Panc1 (cell line): ENCODE measurements at regions not wholly inside any gene's neighbourhood (a gene's known extent, or its start where the extent isn't known, plus 50 kb on each side); places are given as distances from the start of the nearest gene placed in this dataset.
"Not testable (repeated sequence)": the region's sequence is repeated elsewhere in the genome, so short reads cannot be mapped to it uniquely, and the experiment has no call there.

Experiments used
- ATAC-seq: fragments of 200-7000 bp; cut with Tn5 transposase; 2 replicates; pipeline ENCODE4 v1.9.1; 2020; ENCODE audit warnings: mild to moderate bottlenecking, moderate library complexity
- BruUV-seq: library from RNA; stranded (reverse); fragments of 400-500 nt; replicated peaks from 2 replicates; lab custom pipeline; 2021; lab: Mats Ljungman, UMichigan
- CTCF ChIA-PET: fragments of 300-600 bp; sonication (Branson Sonifier 250); formaldehyde crosslinking; loops from one replicate; lab custom pipeline; 2022; ENCODE audit warnings: antibody characterized with exemption; lab: Charles Lee
- POLR2A ChIA-PET: fragments of 300-600 bp; sonication (Branson Sonifier 250); formaldehyde crosslinking; loops from one replicate; lab custom pipeline; 2022; ENCODE audit warnings: antibody characterized with exemption; lab: Charles Lee
- DNase-seq: peaks from one replicate; pipeline ENCODE4 v3.0.0-alpha.2; 2010; ENCODE audit warnings: low read depth, low spot score
- H3K27ac ChIP-seq: 2 replicates; pipeline ENCODE4 v1.5.1; 2011; ENCODE audit warnings: mild to moderate bottlenecking, low read length, inconsistent platforms
- H3K27me3 ChIP-seq: fragments of 200-500 bp; sonication (Bioruptor generic); 2 replicates; pipeline ENCODE4 v1.6.0; 2014; ENCODE audit warnings: low read length, inconsistent platforms; ENCODE audit not compliant: control insufficient read depth, insufficient read depth
- H3K36me3 ChIP-seq: fragments of 200-500 bp; sonication (Bioruptor generic); 2 replicates; pipeline ENCODE4 v1.5.1; 2014; ENCODE audit warnings: inconsistent platforms, mild to moderate bottlenecking, low read length, moderate library complexity; ENCODE audit not compliant: control insufficient read depth, insufficient read depth
- H3K4me1 ChIP-seq: 2 replicates; pipeline ENCODE4 v1.5.1; 2011; ENCODE audit warnings: inconsistent platforms, mild to moderate bottlenecking, low read length, moderate library complexity; ENCODE audit not compliant: control insufficient read depth, insufficient read depth
- H3K4me3 ChIP-seq, 2 experiments: 2 replicates each; pipeline ENCODE4 v1.5.1; 2011 to 2012; ENCODE audit warnings: low read depth in 2 of 2, low read length in 2 of 2, mild to moderate bottlenecking in 2 of 2, inconsistent platforms in 1 of 2, moderate library complexity in 1 of 2
- H3K9me3 ChIP-seq: fragments of 200-500 bp; sonication (Bioruptor generic); 2 replicates; pipeline ENCODE4 v1.5.1; 2014; ENCODE audit warnings: low read depth, mild to moderate bottlenecking, inconsistent platforms, low read length, moderate library complexity; ENCODE audit not compliant: control insufficient read depth, insufficient read depth
- POLR2AphosphoS5 ChIP-seq: IDR thresholded peaks from 2 replicates; pipeline ENCODE4 v1.6.1; 2012; ENCODE audit warnings: mild to moderate bottlenecking, low read depth, low read length, moderate library complexity
- SIN3A ChIP-seq: IDR thresholded peaks from 2 replicates; pipeline ENCODE4 v1.6.1; 2012; ENCODE audit warnings: low read depth, mild to moderate bottlenecking, low read length, moderate library complexity, borderline replicate concordance; ENCODE audit not compliant: insufficient read depth
- TCF7L2 ChIP-seq: IDR thresholded peaks from 2 replicates; pipeline ENCODE4 v1.6.1; 2011; ENCODE audit warnings: mild to moderate bottlenecking, low read depth, low read length, inconsistent platforms
- in situ Hi-C: cut with HindIII; loops from 2 replicates; pipeline ENCODE4 v1.10.0; 2016; ENCODE audit warnings: low sequenced_read_pairs, low pct_unique_long_range_greater_than_20kb
- intact Hi-C: fragments of 100-400 bp; cut with micrococcal nuclease; formaldehyde crosslinking; loops from one replicate; pipeline ENCODE4 v1.10.0; 2022; ENCODE audit not compliant: unreplicated experiment
- TF ChIP-seq, protein P1 (sequence below): fragments of 450-650 bp; IDR thresholded peaks from 2 replicates; pipeline ENCODE4 v1.5.1; 2017; ENCODE audit warnings: mild to moderate bottlenecking
- TF ChIP-seq, protein P2 (sequence below), 2 experiments: IDR thresholded peaks; 2 replicates each; pipeline ENCODE4 v1.6.1; 2011 to 2012; ENCODE audit warnings: low read depth in 2 of 2, control low read depth in 1 of 2, low read length in 1 of 2, mild to moderate bottlenecking in 1 of 2, moderate library complexity in 1 of 2; ENCODE audit not compliant: insufficient read depth in 1 of 2

DNA sequence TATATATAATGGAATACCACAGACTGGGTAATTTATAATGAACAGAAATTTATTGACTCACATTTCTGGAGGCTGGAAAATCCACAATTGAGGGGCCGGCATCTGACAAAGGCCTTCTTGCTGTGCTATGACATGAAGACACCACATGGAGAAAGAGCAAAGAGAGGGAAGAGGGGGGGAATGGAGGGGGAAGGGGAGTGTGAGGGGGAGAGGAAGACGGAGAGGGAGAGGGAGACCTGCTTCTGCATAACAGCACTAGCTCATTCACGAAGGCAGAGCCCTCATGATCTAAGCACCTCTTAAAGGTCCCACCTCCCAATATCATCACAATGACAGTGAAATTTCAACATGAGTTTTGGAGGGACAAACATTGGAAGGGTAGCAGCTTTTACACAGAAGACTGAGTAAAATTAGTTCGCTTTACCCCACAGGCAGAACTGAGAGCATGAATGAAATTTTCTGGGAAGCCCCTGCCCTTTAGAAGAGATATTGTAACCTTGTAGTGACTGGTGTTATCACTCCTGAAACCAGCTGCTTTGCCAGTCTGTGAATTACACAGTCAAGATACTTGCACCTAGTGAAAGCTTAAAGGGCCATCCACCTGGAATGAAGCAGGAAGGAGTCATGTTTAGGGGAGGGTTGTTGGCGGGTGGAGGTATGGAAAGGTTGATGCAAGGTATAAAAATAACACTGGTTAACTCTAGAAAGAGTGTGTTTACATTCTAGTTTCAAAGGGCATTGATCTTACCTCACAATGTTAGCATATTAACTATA, 793.0 kb upstream of the TPTE start:
- DNase-seq, intact Hi-C loops, H3K27ac ChIP-seq, CTCF ChIA-PET, H3K27me3 ChIP-seq, in situ Hi-C loops, H3K4me1 ChIP-seq, ATAC-seq, H3K9me3 ChIP-seq, BruUV-seq, POLR2A ChIA-PET, H3K36me3 ChIP-seq, H3K4me3 ChIP-seq: not testable (repeated sequence)

DNA sequence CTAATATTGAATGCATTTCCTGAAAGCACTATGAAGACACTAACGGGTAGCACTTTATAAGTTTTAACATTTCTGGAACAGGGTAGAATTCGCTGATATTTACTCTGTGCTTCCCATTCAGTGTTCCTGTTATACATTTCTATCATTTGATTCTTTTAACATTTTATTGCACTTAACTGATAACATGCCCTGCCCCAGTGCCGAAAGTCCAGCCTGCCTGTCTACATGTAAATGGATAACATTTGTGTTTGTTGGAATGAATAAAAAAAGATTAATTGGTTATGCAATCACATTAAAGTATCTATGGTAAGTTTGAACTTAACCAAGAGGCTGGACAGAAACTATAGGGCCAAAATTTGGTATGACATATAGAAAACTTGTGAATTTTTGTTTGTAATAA, 790.5 kb upstream of the TPTE start:
- ATAC-seq (no peak), DNase-seq (no peak)
- H3K9me3 ChIP-seq, result no peaks in the 10 kb centered on the region
- no peak overlapping the region for H3K4me3 ChIP-seq
- no peaks in the 10 kb centered on the region for H3K36me3 ChIP-seq
- ChIA-PET POLR2A (no interaction called here), CTCF (no interaction called here)
- BruUV-seq, result no TSS peak
- no peak overlapping the region for H3K27ac ChIP-seq
- TF ChIP-seq, protein P1, sequence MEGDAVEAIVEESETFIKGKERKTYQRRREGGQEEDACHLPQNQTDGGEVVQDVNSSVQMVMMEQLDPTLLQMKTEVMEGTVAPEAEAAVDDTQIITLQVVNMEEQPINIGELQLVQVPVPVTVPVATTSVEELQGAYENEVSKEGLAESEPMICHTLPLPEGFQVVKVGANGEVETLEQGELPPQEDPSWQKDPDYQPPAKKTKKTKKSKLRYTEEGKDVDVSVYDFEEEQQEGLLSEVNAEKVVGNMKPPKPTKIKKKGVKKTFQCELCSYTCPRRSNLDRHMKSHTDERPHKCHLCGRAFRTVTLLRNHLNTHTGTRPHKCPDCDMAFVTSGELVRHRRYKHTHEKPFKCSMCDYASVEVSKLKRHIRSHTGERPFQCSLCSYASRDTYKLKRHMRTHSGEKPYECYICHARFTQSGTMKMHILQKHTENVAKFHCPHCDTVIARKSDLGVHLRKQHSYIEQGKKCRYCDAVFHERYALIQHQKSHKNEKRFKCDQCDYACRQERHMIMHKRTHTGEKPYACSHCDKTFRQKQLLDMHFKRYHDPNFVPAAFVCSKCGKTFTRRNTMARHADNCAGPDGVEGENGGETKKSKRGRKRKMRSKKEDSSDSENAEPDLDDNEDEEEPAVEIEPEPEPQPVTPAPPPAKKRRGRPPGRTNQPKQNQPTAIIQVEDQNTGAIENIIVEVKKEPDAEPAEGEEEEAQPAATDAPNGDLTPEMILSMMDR, result no peak
- TF ChIP-seq SIN3A, result no peak
- TF ChIP-seq TCF7L2, result no peak
- TF ChIP-seq, protein P2, sequence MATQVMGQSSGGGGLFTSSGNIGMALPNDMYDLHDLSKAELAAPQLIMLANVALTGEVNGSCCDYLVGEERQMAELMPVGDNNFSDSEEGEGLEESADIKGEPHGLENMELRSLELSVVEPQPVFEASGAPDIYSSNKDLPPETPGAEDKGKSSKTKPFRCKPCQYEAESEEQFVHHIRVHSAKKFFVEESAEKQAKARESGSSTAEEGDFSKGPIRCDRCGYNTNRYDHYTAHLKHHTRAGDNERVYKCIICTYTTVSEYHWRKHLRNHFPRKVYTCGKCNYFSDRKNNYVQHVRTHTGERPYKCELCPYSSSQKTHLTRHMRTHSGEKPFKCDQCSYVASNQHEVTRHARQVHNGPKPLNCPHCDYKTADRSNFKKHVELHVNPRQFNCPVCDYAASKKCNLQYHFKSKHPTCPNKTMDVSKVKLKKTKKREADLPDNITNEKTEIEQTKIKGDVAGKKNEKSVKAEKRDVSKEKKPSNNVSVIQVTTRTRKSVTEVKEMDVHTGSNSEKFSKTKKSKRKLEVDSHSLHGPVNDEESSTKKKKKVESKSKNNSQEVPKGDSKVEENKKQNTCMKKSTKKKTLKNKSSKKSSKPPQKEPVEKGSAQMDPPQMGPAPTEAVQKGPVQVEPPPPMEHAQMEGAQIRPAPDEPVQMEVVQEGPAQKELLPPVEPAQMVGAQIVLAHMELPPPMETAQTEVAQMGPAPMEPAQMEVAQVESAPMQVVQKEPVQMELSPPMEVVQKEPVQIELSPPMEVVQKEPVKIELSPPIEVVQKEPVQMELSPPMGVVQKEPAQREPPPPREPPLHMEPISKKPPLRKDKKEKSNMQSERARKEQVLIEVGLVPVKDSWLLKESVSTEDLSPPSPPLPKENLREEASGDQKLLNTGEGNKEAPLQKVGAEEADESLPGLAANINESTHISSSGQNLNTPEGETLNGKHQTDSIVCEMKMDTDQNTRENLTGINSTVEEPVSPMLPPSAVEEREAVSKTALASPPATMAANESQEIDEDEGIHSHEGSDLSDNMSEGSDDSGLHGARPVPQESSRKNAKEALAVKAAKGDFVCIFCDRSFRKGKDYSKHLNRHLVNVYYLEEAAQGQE (IDR thresholded peaks at IDR 0.05; ENCODE audit: insufficient read depth in 1 of 2, low read depth in 2 of 2, low read length in 1 of 2), result no peak
- no peak for TF ChIP-seq POLR2AphosphoS5
- in situ Hi-C loops (no loop called here), intact Hi-C loops (no loop called here)
- H3K4me1 ChIP-seq, result no peaks in the 10 kb centered on the region
- no peaks in the 10 kb centered on the region for H3K27me3 ChIP-seq

DNA sequence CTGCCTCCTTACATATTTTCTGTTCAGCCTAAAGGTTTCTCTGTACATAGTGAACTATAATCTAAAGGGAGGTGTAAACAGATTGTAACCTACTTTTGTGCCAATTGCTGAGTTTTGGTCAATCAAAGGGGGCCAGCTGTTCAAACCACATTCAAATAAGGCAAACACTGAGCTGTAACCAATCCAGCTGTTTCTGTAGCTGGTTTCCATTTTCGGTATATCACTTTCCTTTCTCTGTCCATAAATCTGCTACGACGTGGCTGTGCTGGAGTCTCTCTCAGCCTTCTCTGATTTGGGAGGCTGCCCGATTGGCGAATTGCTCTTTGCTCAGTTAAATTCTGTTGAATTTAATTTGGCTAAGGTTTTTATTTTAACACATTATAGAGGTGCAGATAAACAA, 790.1 kb upstream of the TPTE start:
- BruUV-seq, H3K4me1 ChIP-seq, H3K9me3 ChIP-seq, H3K27me3 ChIP-seq, ATAC-seq, H3K27ac ChIP-seq, in situ Hi-C loops, CTCF ChIA-PET, POLR2A ChIA-PET, intact Hi-C loops, H3K4me3 ChIP-seq, H3K36me3 ChIP-seq, DNase-seq: not testable (repeated sequence)

DNA sequence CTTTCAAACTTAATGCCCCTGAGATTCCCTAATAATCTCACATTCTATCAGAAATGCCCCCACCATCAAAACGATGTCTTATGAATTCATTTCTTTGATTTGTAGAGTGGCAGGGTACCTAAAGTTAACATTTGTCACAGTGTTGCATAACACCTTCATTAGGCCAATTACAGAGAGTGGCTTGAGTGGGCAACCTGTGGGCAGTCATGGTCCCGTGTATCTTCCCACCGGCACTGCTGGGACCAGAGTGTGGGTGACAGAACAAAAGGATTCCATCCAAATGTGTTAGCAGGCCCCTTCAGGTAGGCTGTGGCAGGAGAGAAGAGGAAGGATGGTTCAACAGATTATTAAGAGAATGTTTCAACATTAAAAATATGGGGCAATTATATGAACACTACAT, 788.8 kb upstream of the TPTE start:
- H3K27me3 ChIP-seq, H3K4me3 ChIP-seq, in situ Hi-C loops, CTCF ChIA-PET, H3K27ac ChIP-seq, ATAC-seq, H3K36me3 ChIP-seq, DNase-seq, BruUV-seq, intact Hi-C loops, H3K4me1 ChIP-seq, H3K9me3 ChIP-seq, POLR2A ChIA-PET: not testable (repeated sequence)

DNA sequence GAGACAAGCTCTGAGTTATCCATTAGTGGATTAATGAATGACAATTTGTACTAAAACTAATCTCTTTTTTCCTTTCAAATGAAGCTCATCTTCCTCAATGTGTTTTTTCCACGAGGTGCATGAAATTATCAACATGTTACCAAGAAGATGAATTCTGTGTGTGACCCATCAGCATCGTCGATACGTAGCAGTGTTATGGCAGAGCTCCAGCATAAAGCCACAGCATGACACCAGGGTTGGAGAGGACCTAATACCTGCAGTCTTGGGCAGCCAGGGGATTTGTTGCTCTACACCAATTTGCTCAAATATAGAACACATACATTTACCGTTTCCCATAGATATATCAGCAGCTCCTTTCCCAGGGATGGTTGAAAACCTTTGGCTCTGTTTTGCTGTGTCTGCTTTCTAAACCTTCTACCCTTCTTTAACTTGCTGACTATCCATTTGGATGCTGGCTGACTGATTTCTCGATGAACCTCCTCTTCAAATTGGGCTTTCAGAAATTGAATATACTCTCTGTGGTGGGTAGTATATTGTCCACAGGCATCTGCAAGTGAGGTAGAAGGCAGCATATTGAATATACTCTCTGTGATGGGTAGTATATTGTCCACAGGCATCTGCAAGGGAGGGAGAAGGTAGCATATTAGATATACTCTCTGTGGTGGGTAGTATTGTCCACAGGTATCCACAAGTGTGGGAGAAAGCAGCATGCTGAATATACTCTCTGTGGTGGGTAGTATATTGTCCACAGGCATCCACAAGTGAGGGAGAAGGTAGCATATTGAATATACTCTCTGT, 787.4 kb upstream of the TPTE start:
- POLR2A ChIA-PET, ATAC-seq, H3K27ac ChIP-seq, H3K9me3 ChIP-seq, in situ Hi-C loops, BruUV-seq, H3K36me3 ChIP-seq, H3K27me3 ChIP-seq, intact Hi-C loops, DNase-seq, H3K4me1 ChIP-seq, H3K4me3 ChIP-seq, CTCF ChIA-PET: not testable (repeated sequence)
